Tongue (tissue), 1 donor: ENCODE measurements at regions not wholly inside any gene's neighbourhood (a gene's known extent, or its start where the extent isn't known, plus 50 kb on each side); places are given as distances from the start of the nearest gene placed in this dataset.
"Not testable (repeated sequence)": the region's sequence is repeated elsewhere in the genome, so short reads cannot be mapped to it uniquely, and the experiment has no call there.

Experiments used
- DNase-seq: peaks from one replicate; pipeline ENCODE4 v3.0.0-alpha.2; 2015

DNA sequence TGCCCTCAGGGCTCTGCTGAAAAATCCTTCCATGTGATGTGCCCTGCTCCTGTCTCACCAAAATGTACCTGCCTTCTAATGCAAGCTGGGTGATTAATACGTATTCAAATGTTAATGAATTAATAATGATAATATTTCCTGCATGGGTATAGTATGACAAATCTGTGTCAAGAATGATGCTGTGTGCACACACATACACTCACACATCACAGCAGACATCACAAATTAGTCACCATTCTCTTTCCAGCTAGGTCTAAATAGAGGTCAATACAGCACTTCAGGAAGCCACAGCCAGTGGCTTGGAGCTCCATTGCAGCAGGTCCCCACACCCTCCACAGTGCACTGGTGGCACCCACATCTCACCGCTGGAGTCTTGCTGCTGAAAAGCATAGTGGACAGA is 681.2 kb upstream of the NRP1 start:
- no peak for DNase-seq

DNA sequence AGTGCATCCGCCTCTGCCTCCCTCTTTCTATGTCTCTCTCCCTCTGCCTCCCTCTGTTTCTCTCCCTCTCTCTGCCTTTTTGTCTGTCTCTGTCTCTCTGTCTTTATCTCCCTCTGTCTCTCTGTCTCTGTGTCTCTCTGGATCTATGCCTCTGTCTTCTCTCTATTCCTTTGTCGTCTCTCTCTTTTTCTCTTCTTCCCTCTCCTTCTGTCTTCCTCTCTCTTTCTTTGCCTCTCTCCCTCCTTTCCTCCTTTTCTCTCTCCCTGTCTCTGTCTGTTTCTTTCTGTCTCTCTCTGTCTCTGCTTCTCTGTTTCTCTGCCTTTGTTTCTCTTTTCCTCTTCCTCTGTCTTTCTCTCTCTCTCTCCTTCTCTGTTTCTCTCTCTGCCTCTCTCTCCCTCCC is 678.8 kb upstream of the NRP1 start:
- DNase-seq: no peak

DNA sequence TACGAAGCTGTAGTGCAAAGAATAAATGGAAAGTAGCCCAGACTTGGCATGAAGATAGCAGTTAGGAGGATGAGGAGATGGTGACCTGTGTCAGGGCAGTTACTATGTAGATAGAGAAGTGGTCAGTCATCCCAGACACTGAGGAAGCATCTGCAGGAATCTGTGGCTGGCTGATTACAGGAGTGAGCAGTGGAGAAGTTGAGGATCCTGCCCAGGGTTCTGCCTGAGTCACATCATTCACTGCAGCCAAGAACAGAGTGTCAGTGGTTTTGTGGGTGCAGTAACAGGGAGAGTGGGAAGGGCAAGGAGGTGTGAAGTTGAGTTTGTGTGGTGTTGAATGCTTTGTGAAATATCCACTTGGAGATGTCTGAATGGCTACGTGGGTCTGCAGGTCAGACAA is 676.4 kb upstream of the NRP1 start:
- no peak for DNase-seq

DNA sequence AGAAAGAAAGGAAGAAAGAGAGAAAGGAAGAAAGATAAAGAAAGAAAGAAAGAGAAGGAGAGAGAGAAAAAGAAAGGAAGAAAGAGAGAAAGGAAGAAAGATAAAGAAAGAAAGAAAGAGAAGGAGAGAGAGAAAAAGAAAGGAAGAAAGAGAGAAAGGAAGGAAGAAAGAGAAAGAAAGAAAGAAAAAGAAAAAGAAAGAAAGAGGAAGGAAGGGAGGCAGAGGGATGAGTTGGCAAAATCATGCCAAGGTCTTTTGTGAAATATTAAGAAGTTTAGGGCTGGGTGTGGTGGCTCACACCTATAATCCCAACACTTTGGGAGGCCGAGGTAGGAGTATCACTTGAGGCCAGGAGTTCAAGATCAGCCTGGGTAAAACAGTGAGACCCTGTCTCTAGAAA is 675.8 kb upstream of the NRP1 start:
- DNase-seq: not testable (repeated sequence)

DNA sequence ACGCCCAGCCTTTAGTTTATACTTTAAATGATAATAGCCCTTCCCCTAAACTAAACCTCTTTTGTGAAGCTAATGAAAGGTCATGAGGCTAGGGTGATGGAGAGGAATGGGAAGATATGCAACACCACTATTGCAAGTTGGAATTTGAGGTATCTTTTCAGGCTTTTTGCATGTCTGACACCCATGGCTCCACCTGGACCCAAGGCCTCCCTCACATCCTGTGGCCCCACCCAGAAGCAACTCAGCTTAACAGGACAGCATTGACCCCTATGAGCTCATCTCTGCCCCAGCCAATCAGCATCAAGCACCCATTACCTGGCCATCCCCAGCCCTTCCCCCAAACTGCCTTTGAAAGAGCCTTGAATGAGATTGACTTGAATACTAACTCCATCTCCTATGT is 674.2 kb upstream of the NRP1 start:
- no peak for DNase-seq

DNA sequence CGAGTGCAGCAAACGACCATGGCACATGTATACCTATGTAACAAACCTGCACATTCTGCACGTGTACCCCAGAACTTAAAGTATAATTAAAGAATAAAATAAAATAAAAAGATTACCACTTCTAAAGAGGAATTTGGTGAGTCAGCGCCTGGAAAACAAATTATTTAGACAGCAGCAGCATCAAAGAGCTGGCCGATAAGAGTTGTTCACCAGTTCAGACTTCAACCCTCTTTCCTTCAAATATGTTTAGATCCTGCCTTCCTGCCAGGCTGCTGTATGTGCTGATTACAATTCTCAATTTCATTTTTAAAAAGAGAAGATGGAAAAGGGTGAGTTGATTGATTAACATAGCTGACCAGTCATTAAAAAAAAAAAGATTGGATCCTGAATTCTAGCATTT is 672.0 kb upstream of the NRP1 start:
- no peak for DNase-seq

DNA sequence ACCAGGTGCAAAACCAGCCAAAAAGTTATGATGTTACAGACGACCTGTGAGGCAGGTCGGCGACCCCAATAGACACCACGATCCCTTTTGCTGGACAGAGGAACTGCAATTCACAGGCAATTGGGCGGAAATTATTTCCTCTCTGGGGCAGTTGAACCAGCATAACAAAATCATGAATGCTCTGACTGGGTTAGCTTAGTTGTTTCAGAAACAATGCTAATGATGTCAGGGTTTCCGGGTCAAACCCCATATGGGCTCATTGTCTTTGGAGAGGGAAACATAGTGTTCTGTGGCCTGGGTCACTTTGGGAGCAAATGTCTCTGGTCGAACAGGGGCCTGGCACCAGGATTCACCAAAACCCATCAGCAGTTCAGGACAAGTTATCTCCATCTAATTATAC is 669.1 kb upstream of the NRP1 start:
- no peak for DNase-seq

DNA sequence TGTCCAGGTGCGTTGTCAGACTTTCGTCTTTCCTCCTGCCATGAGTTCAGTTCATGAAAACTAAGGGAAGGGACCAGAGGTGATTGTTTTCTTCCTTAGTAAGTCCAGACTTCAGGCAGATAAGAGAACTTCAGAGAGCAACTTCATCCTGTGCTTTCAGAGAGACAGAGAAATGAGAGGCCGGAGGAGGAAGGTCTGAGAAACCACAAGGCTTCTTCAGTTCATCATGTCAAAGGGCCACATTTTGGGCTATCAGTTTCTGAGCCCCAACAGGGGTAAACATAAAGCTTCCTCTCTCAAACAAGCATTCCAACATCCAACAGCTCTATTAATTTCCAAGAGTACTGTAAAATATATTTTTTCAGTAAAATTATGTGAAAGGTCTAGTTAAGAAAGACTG is 668.4 kb upstream of the NRP1 start:
- no peak for DNase-seq

DNA sequence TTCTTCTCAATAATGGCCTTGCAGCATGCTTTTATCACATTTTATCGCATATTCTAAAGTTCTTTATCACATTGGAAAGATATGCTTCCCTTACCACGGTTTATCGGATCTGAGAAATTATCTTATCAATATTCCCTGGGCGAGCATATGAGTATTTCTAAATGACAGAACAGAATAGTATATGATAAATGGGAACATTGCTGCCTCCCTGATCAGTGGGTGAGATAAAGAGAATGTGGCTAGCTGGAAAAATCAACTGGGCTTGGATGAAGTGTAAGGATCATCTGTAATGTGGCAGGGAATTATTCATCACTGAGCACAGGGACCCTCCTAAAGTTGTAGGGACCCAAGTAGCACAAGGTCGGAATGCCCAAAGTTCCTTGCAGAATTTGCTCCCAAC is 667.4 kb upstream of the NRP1 start:
- DNase-seq: no peak

DNA sequence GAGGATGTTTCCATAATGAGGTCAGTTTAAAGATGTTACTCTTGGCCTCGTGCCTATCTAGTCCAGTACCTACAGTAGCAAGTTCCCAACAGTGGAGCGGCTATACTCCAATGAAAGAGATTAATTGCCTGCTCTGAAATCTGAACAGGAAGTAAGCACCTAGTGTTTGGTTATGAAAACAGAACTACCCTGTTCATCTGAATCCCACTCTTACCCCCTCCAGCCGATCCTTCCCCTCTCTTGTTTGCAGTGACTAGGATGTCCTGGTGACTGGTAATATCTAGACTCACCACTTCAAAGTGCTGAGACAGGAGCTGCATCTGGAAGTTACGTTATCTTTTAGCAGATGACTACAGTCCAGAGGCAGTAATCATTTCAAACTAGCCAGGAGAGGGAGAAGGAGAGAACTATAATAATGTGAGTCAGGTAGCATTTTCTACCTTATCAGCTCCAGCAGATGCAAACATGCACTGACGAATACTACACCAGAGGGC is 666.7 kb upstream of the NRP1 start:
- DNase-seq: no peak

DNA sequence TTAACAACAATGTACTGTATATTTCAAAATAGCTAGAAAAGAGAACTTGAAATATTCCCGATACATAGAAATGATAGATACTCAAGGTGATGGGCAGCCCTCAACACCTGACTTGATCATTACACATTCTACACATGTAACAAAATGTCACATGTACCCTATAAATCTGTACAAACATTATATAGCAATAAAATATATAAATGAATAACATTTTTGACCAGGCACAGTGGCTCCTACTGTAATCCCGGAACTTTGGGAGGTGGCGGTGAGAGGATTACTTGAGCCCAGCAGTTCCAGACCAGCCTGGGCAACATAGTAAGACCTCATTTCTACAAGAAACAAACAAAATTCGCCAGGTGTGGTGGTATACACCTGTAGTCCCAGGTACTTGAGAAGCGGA is 659.5 kb upstream of the NRP1 start:
- DNase-seq: no peak

DNA sequence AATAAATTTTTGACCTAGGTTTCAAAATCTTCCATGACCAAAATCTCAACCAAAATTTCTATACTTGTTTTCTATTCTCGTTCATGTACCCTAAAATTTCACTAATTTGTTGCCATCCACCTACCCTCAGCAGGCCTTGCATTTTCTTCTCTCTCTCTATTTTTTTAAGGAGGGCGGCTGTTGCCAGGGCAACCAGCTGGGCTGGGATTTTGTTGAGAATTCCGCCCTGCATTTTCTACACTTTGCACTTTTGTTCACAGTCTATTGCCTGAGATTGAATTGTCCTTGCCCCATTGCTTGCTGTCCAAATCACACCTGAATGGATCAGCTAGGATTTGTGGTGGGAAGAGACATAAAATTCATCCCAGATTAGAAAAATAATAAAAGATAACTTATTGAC is 657.5 kb upstream of the NRP1 start:
- no peak for DNase-seq

DNA sequence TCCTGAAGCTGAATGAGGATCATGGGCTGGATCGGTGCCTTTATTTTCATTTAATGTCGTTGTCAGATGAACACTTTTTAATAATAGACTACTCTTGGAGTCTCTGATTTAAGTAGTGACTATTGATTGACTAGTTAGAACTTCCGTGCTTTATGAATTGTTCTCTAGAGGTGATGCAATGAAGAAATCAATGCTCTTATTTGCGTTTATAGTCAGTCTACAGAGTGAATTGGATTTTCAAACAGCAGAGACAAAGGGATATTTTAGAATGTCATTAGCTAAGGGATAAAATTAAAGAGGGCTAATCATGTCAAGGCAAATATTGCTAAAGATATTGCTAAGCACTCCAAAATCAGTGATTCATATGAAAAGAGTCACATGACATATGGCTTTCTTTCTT is 652.0 kb upstream of the NRP1 start:
- DNase-seq: no peak

DNA sequence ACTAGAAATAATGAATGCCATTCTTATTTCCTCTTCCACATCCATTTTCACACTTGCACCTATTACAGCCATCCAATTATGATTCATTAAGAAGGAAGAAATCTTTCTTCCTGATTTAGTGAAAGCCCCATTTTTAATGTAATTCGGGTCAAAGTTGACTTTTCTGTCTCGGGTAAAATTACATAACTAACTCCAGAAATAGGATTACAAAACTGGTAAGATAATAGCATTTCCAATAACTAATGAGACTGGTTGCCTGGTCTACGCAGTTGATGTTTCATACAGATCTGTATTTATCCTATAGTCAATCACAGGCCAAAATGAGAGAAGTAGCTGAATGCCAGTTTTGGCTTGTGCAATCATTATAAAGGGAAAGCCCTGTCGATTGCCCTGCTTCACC is 651.5 kb upstream of the NRP1 start:
- no peak for DNase-seq

DNA sequence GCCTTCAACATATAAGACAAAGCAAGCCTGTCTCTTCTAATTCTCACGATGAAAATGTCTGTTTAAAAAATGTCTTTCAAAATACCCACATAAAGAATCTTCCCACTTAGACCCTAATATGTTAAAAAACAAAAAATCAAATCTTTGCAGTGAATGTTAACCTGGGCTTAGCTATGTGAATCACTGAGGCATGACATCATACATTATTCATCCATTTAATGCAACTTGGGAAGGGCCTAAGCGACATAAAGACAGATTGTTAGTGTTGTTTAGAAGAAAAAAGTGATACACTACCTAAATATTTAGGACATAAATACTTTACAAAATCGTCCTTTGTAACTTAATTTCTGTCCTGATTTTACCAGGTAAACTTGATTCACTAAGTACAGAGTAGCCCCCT is 648.5 kb upstream of the NRP1 start:
- DNase-seq: no peak

DNA sequence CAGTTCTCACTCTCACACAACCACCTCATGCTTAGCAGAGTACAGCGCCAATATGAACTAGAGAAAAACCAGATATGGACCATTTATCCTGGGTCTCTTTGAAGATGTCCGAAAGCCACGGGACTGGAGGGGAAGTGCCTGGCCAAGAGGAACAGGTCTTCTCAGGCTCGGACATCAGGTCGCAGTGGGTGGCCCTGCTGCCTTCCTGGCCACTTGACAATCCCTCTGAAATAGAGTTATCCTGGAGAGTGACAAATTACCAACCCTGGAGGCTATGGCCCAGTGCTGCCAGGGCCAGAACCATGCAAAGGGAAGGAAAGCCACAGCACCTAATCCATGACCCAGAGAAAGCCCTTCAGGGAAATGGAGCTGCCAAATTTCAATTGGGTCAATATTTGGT is 646.8 kb upstream of the NRP1 start:
- DNase-seq: no peak

DNA sequence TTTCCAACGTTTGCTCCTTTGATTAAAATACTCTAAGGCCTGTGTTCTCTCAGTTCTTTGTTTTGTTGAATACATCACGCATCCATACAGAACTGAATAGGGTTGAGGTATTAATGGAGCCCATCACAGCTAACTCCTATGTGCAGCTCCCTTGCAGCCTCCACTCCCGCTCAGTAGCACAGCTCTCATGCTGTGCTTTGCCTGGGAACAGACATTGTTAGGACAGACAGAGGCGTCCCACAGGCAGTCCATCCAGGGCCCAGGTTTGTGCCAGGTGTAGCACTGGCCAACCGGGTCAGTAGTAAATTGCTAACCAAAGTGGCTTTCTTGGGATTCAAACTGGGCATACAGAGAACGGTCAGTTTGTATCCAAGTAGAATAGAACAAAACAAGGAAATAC is 644.7 kb upstream of the NRP1 start:
- no peak for DNase-seq

DNA sequence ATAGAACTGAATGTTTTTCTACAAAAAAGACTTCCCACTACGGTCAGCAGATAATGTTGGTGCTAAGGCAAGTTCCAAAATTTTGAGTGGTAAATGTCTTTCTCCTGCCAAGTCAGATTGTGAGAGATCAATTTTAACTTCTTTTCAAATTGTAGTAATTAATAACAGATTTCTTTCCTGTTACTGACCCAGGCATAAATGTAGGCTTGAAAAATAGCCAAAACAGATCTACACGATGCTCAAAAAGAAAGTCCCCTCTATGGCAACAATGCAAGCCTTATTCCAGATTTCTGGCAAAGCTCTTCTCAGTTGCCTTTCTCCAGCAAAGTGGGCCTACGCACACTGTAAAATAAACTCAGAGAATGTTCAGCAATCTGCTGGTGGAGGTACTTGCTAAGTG is 641.0 kb upstream of the NRP1 start:
- DNase-seq: no peak

DNA sequence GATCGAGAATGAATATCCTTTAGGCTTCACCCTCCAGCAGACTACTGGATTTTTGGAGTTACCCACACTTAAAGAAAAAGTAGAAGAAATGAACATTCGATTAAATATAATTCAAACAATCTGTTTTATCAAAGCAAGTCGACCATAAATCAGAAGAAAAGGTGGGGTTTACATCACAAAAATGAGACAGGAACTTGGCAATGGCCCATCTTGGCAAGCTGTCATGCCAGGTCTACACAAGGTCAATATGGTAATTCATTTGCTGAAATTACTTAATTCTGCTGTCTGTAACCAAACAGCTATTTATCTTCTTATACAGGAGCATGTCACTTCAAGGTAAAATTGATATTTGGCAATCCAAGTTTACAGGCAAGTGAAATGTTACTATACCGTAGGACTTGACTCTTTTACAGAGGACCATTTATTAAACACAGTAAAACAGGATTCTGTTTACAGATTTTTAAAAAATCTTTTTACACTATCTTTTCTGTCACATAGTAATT is 640.6 kb upstream of the NRP1 start:
- DNase-seq: no peak

DNA sequence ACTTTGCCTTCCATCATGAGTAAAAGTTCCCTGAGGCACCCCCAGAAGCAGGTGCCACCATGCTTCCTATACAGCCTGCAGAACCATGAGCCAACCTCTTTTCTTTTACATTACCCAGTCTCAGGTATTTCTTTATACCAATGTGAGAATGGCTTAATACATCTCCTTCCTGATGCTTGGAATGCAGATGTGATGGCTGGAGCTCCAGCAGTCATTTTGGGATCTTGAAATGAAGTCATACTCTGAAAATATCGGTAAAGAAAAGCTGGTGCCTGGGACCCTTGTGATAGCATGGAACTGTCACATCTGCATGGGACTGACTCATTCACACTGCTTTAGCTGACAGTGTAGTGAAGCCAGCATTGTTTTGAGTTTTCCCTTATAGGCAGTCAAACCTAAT is 634.5 kb upstream of the NRP1 start:
- no peak for DNase-seq

DNA sequence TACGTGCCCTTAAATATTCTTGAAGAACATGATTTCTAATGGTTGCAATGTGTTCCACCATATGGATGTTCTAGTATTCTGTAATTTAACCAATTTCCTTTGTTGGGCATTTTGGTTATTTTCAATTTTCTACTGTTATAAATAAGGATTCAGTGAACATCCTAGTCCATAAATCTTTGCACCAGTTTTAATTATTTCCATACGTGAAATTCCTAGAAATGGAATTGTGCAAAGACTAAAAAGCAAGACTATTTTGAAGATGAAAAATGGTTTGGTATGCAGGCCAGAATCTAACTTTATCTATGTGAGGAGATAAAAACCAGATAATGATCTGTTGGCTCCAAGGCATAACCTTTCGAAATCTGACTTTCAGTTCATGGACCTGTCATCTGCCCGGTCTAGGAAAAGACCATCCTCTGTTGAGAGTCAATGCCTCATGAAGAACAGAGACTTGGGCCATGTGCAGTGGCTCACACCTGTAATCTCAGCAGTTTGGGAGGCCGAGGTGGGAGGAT is 633.2 kb upstream of the NRP1 start:
- DNase-seq: no peak

DNA sequence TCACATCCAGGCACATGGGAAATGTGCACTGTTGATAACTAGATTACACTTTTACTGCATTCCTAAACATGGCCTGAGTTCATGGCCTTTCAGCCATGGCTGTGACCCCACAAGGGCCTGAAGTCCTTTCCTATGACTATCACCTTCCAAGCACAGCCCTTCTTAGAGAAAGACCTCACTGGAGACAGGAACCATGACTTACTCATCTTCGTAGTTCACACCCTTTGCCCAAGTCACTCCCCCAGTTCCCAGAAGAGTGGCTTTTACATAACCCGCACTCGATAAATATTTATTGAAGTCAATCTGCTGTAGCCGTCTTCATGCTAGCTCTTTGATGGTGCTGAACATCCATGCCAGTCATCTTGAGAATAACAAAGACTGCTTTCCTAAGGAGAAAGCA is 632.5 kb upstream of the NRP1 start:
- no peak for DNase-seq

DNA sequence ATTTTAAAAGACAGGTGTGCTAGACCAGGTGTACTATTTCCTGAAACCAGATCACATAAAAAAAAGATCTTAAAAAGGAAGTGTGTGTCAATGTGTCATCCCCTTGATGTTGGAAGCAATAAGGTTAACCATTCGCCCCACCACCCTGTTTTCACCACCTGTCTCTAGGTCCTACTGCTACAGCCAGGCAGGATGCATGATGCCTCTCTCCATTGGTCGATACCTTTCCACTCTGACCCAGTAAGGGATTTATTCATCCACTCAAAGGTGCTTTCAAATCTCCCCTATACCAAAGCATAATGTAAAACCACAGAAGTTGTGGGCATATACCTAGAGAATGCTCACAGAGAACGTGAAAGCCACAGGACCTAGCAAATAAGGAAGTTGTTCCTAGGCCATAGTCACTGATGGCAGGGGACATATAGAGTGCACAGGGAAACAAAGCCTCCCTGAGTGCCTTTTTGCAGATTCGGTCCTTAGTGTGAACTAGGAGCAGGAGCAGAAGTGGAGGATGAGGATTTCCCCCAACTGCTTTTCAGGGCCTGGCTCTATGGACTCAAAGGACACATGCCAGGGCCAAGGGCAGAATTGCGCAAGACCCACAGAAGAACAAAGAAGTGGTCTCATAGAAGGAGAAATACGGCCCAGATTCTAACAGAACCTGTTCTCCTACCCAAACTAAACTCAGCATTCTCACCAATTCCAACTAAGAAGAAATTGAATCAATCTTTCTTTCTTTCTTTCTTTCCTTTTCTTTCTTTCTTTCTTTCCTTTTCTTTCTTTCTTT is 631.5 kb upstream of the NRP1 start:
- no peak for DNase-seq

DNA sequence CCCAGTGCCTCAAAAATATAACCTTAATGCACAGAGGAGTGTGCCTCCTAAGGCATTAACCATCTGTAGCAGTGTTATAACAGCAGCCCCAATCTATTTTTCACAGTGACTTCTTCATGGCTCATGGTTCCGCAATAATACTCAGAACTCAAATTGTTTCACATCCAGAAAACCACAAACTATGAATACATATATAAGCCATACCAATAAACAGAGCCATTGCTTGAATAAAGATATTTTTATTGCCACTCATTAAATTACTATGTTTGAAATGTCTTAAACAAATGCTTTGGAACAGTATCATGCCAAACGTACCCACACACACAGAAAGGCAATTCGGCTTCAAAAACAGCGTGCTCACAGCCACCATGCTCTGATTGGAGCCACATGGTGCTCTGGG is 629.3 kb upstream of the NRP1 start:
- DNase-seq: no peak
